Activated CD4-positive, alpha-beta memory T cell treated with anti-CD3 and anti-CD28 coated beads, Interleukin-2, amount 10 ng/mL, durations not matched to agents 7 days and 5 days (primary cell): ENCODE measurements at regions not wholly inside any gene's neighbourhood (a gene's known extent, or its start where the extent isn't known, plus 50 kb on each side); places are given as distances from the start of the nearest gene placed in this dataset.

ENCODE experiments used
- CTCF ChIA-PET: fragments of 350-600 bp; sonication (Branson Sonifier 250); formaldehyde crosslinking; loops from one replicate; lab custom pipeline; 2021; ENCODE audit warnings: antibody characterized with exemption, inconsistent platforms; lab: Charles Lee
- POLR2A ChIA-PET: fragments of 350-600 bp; sonication (Branson Sonifier 250); formaldehyde crosslinking; loops from one replicate; lab custom pipeline; 2021; ENCODE audit warnings: antibody characterized with exemption; lab: Charles Lee
- DNase-seq: peaks from one replicate; pipeline ENCODE4 v3.0.0-alpha.2; 2020
- H3K27ac Mint-ChIP-seq: one replicate; pipeline ENCODE4 v1.8.0; 2021; ENCODE audit warnings: mild to moderate bottlenecking, mixed read lengths
- H3K27me3 Mint-ChIP-seq: one replicate; pipeline ENCODE4 v1.8.0; 2021; ENCODE audit warnings: mixed read lengths
- H3K36me3 Mint-ChIP-seq: one replicate; pipeline ENCODE4 v1.8.0; 2021; ENCODE audit warnings: low read depth, mixed read lengths
- H3K4me1 Mint-ChIP-seq: one replicate; pipeline ENCODE4 v1.8.0; 2021; ENCODE audit warnings: mixed read lengths
- H3K4me3 Mint-ChIP-seq: one replicate; pipeline ENCODE4 v1.8.0; 2021; ENCODE audit warnings: mild to moderate bottlenecking, mixed read lengths
- H3K9me3 Mint-ChIP-seq: one replicate; pipeline ENCODE4 v1.8.0; 2021; ENCODE audit warnings: mixed read lengths

DNA sequence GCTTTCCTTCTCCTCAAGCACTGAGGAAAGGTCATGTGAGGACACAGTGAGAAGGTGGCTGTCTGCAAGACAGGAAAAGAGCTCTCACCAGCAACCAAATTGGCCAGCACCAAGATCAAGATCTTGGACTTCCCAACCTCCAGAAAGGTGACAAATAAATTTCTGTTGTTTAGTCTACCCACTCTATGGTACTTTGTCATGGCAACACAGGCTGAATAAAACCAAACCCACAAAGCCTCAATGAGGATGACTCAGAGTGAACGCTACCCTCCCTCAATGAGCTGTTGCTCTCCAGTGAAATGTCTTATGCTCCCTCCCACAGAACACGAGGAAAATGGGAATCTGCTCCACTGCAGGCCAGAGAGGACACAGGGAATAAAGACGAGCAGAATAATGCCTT is 244.1 kb downstream of the RAB28 start:
- POLR2A ChIA-PET: no interaction called here
- Mint-ChIP-seq H3K36me3 (no peaks in the 10 kb centered on the region), H3K9me3 (peaks cover 2% of the 10 kb centered on the region), H3K4me3 (no peak overlapping the region), H3K27ac (no peak overlapping the region), H3K4me1 (peaks cover 3% of the 10 kb centered on the region), H3K27me3 (no peaks in the 10 kb centered on the region)
- CTCF ChIA-PET: no interaction called here
- DNase-seq: no peak

DNA sequence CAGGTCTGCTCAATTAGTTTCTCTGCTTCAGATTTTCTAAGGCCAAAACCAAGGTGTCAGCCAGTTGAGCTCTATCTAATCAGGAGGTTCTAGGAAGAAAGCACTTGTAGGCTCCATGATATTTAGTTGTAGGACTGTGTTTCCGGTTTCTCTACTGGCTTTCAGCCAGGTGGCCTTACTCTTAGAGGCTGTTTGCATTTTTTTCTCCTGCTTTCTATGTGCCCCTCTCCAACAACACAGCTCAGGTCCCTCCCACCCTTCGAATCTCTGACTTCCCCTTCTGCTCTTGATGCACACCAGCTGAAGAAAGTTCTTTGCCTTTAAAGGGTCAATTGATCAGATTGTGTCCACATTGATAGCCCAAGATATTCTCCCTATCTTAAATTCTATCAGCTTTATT is 245.2 kb downstream of the RAB28 start:
- Mint-ChIP-seq H3K4me3 (no peak overlapping the region), H3K36me3 (no peaks in the 10 kb centered on the region)
- POLR2A ChIA-PET: no interaction called here

DNA sequence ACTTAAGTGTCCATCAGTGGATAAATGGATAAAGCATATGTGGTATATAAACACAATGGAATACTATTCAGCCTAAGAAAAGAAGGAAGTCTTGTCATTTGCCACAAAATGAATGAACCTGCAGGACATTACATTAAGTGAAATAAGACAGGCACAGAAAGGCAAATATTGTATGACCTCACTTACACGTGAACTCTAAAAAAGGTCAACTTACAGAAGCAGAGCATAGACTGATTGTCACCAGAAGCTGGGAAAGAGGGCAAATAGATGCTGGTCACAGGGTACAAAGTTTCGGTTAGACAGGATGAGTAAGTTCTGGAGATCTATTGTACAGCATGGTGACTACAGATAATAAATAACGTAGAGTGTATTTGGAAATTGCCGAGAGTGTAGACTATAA is 247.7 kb downstream of the RAB28 start:
- H3K9me3 Mint-ChIP-seq: no peaks in the 10 kb centered on the region
- DNase-seq: no peak
- H3K27me3 Mint-ChIP-seq: no peaks in the 10 kb centered on the region
- H3K36me3 Mint-ChIP-seq: no peaks in the 10 kb centered on the region
- no peak overlapping the region for H3K27ac Mint-ChIP-seq
- peaks cover 3% of the 10 kb centered on the region for H3K4me1 Mint-ChIP-seq
- CTCF ChIA-PET: no interaction called here
- POLR2A ChIA-PET: no interaction called here
- H3K4me3 Mint-ChIP-seq: no peak overlapping the region

More for the DNA sequence above, 245.2 kb downstream of the RAB28 start:
- Mint-ChIP-seq H3K27ac (no peak overlapping the region), H3K9me3 (peaks cover 2% of the 10 kb centered on the region), H3K4me1 (peaks cover 3% of the 10 kb centered on the region), H3K27me3 (no peaks in the 10 kb centered on the region)
- DNase-seq: no peak
- CTCF ChIA-PET: no interaction called here

DNA sequence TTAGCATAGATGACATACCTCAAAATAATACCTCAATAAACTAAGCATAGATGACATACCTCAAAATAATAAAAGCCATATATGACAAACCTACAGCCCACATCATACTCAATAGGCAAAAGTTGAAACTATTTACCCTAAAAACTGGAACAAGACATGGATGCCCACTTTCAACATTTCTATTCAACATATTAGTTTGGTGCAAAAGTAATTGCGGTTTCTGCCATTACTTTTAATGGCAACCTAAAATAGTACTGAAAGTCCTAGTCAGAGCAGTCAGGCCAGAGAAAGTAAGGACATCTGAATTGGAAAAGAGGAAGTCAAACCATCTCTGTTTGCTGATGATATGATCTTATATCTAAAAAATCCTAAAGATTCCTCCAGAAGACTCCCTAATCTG is 250.4 kb downstream of the RAB28 start:
- H3K9me3 Mint-ChIP-seq: peaks cover 7% of the 10 kb centered on the region
- H3K27ac Mint-ChIP-seq: no peak overlapping the region
- H3K4me3 Mint-ChIP-seq: no peak overlapping the region
- ChIA-PET POLR2A (no interaction called here), CTCF (no interaction called here)
- no peak for DNase-seq
- H3K36me3 Mint-ChIP-seq: no peaks in the 10 kb centered on the region
- H3K27me3 Mint-ChIP-seq: no peaks in the 10 kb centered on the region
- no peaks in the 10 kb centered on the region for H3K4me1 Mint-ChIP-seq

DNA sequence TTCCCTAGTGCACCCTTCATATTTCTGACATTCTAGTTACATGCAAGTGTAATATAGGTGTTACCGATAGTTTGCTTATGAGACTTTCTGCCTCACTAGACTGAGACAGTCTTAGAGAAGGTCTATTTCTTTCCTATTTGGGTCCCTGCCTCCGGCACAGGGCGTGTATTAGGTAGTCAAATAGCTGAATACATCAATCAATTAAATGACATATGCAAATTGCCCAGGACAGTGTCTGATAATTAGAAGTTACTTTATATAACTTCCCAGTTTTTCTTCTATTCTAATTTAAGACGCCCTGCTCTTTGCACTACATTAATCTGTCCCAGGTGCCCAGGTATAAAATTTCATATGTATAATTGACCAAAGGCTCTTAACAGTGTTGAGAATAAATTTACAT is 264.2 kb downstream of the RAB28 start:
- no peaks in the 10 kb centered on the region for H3K27me3 Mint-ChIP-seq
- no peak for DNase-seq
- H3K4me1 Mint-ChIP-seq: no peaks in the 10 kb centered on the region
- no peaks in the 10 kb centered on the region for H3K36me3 Mint-ChIP-seq
- peaks cover 11% of the 10 kb centered on the region for H3K9me3 Mint-ChIP-seq
- H3K27ac Mint-ChIP-seq: no peak overlapping the region
- no peak overlapping the region for H3K4me3 Mint-ChIP-seq
- ChIA-PET CTCF (no interaction called here), POLR2A (no interaction called here)

DNA sequence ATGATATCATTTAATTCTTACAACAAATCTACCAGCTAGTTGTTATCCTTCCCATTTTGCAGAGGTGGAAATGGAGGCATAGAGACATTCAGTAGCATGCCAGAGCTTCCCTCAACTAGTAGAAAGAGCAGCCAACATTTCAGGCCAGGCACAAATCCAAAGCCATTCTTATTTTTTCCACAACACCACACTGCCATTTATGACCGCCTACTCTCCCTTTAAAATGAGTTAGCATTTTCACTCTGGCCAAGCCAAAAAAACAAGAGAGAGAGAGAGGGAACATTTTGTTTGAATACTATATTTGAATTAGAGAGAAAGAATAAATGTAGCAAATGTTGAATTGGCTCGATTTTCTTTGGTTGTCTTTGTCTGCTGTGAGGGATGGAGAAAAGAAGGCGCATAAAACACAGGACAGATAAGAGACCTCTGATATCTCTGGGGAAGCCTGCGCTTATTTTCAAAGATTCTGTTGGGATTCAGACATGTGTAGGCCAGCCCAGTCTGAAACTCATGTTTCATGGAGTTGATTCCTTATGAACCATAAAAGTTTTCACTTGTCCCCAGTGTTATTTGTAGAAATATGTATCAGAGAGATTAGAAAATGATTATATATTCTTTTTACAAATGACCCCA is 265.7 kb downstream of the RAB28 start:
- CTCF ChIA-PET: no interaction called here

DNA sequence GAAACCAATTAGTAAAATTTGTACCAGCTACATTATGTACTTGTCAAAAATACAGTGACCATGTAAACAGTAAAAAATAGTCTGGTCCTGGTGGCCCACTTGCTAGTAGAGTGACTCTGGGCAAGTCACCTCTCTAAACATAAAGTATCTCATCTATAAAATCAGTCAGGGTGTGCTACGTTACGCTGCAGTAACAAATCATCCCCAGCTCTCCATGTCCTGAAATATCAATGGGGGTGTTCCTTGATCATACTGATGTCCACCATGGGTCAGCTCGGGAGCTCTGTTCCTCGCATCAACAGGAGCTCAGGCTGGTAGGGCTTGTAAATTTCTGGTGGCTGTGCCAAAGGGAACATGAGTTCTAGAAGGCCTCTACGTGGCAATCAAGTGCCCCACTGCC is 268.6 kb downstream of the RAB28 start:
- Mint-ChIP-seq H3K27me3 (no peaks in the 10 kb centered on the region), H3K9me3 (peaks cover 11% of the 10 kb centered on the region), H3K4me1 (no peaks in the 10 kb centered on the region), H3K36me3 (no peaks in the 10 kb centered on the region), H3K27ac (no peak overlapping the region), H3K4me3 (no peak overlapping the region)
- CTCF ChIA-PET: no interaction called here
- DNase-seq: no peak
- POLR2A ChIA-PET: no interaction called here

More for the DNA sequence above, 265.7 kb downstream of the RAB28 start:
- Mint-ChIP-seq H3K27me3 (no peaks in the 10 kb centered on the region), H3K9me3 (peaks cover 13% of the 10 kb centered on the region), H3K4me1 (no peaks in the 10 kb centered on the region), H3K36me3 (no peaks in the 10 kb centered on the region), H3K27ac (no peak overlapping the region), H3K4me3 (no peak overlapping the region)
- POLR2A ChIA-PET: no interaction called here
- no peak for DNase-seq

DNA sequence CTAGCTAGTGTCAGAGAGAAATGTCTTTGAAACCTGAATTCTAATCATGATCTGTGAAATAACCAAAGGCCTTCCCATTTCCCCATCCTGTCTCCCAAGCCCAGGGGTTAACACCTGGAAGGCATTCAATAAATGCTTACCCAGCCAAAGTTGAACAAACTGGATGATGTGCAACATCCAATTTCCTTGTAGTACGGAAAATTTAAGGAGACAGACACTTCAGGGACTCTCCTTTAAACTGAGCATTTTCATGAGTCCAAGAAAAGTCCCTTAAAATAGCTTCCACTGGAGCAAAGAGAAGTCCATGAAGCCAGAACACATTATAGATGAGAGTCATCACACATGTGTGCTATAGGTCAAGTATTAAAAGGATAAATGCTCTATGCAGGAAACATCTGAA is 271.2 kb downstream of the RAB28 start:
- ChIA-PET POLR2A (no interaction called here), CTCF (no interaction called here)
- peaks cover 9% of the 10 kb centered on the region for H3K9me3 Mint-ChIP-seq
- H3K27ac Mint-ChIP-seq: no peak overlapping the region
- no peaks in the 10 kb centered on the region for H3K36me3 Mint-ChIP-seq
- no peak for DNase-seq
- H3K27me3 Mint-ChIP-seq: no peaks in the 10 kb centered on the region
- no peaks in the 10 kb centered on the region for H3K4me1 Mint-ChIP-seq
- H3K4me3 Mint-ChIP-seq: no peak overlapping the region

DNA sequence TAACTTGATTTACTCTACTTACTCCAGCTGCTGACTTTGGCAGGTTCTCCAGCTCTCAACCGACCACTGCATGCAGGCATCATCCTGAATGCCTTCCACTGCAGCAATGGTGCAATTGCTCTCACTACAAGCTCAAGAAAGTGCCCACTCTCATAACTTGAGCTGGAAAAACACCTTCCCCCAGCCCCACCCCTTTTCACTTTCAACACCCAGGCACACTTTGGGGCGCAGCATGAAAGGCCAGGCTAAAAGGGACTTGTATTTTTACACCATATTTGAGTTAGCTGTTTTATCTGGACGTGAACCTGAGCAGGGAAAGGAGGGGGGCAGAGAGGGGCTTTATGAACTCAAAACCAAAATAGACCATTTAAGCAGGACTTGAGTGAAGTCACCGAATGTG is 274.5 kb downstream of the RAB28 start:
- CTCF ChIA-PET: no interaction called here
- no peaks in the 10 kb centered on the region for H3K36me3 Mint-ChIP-seq

DNA sequence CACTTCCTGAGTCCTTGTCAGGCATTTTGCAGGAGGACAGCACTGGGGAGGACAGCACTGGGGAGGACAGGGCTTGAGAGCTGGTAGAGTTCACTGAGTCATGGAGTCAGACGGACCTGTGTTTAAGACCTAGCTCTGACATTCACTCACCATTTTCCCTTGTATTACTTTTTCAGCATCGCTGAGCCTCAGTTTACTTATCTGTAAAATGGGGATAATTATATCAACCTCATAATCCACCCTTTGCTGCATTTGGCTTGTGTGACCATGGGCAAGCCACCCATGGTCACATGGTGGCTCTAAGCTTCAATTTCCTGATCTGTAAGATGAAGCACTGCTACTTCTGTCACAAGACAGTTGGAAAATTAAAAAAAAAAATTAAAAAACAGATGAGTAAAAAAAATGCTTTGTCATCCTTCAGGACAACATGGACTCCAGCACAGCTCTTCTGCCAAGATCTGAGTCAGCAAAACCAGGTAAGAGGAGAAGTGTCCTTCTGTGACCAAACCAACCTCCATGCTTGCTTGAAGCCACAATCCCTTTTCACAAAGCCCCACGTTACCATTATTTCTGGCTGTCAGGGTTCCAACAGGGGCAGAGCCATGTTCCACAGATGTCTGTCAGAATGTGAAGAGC is 275.5 kb downstream of the RAB28 start:
- no peaks in the 10 kb centered on the region for H3K27me3 Mint-ChIP-seq
- POLR2A ChIA-PET: no interaction called here
- H3K4me1 Mint-ChIP-seq: no peaks in the 10 kb centered on the region
- H3K4me3 Mint-ChIP-seq: no peak overlapping the region
- CTCF ChIA-PET: no interaction called here
- no peak for DNase-seq
- no peaks in the 10 kb centered on the region for H3K9me3 Mint-ChIP-seq
- H3K36me3 Mint-ChIP-seq: no peaks in the 10 kb centered on the region
- no peak overlapping the region for H3K27ac Mint-ChIP-seq

More for the DNA sequence above, 274.5 kb downstream of the RAB28 start:
- Mint-ChIP-seq H3K27ac (no peak overlapping the region), H3K4me1 (no peaks in the 10 kb centered on the region), H3K4me3 (no peak overlapping the region), H3K9me3 (no peaks in the 10 kb centered on the region), H3K27me3 (no peaks in the 10 kb centered on the region)
- DNase-seq: no peak
- POLR2A ChIA-PET: no interaction called here

DNA sequence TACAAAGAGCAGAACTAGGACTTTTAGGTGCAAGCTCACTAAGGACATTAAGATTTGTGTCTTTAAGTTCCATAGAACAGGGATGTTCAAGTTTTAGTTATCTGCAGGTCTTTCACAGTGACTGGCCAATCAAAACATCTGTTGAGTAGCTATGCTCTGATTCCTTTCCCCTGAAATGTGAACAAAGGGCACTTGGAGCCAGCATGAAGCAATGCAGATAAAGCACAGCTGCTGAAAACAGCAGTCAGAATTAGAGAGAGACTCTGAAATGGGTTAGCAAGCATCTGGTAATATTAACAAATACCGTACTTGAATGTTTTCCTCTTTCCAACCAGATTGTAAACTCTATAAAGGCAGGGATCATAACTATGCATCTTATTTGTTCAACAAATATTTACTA is 276.9 kb downstream of the RAB28 start:
- Mint-ChIP-seq H3K4me3 (no peak overlapping the region), H3K4me1 (no peaks in the 10 kb centered on the region), H3K27ac (no peak overlapping the region), H3K9me3 (no peaks in the 10 kb centered on the region), H3K27me3 (no peaks in the 10 kb centered on the region), H3K36me3 (no peaks in the 10 kb centered on the region)
- ChIA-PET POLR2A (no interaction called here), CTCF (no interaction called here)
- DNase-seq: no peak

DNA sequence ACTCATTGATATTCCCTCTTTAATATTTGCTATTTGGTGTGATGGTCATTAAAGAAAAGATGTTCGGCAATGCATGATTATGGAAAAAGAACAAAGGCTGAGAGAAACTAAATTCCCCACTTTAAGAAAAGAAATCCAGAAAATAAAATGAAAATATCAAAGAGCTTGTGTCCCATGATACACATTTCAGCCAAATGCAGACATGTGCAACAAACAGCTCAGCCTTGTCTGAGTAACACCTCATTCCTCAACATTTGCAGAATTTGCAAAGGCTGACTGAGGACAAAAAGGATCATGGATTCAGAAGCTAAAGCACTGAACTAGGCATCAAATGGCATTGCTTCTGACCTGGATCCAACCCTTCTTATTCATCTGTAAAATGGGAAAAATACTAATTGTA is 281.0 kb downstream of the RAB28 start:
- POLR2A ChIA-PET: no interaction called here

DNA sequence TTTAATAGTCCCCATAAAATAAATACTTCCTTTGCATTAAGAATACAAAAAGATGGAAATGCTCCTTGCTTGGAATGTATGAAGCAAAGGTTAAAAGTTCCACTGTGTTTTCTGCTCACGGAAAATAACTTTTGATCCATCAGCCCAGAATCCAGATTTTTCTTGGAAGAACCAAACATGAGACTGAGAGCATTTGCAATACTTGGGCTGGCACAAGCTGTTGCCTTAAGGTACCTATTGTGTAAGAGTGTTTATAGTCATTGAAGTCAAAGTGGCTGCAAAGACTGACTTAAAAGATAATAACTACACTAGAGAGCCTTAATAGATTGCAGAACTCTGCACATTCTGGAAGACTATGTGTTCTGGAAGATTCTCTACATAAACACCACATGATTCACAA is 281.4 kb downstream of the RAB28 start:
- CTCF ChIA-PET: no interaction called here
- Mint-ChIP-seq H3K27me3 (no peaks in the 10 kb centered on the region), H3K9me3 (no peaks in the 10 kb centered on the region), H3K4me3 (no peak overlapping the region), H3K36me3 (no peaks in the 10 kb centered on the region), H3K4me1 (no peaks in the 10 kb centered on the region), H3K27ac (no peak overlapping the region)
- no peak for DNase-seq
- POLR2A ChIA-PET: no interaction called here

More for the DNA sequence above, 281.0 kb downstream of the RAB28 start:
- Mint-ChIP-seq H3K4me3 (no peak overlapping the region), H3K27ac (no peak overlapping the region), H3K27me3 (no peaks in the 10 kb centered on the region), H3K9me3 (no peaks in the 10 kb centered on the region), H3K4me1 (no peaks in the 10 kb centered on the region), H3K36me3 (no peaks in the 10 kb centered on the region)
- CTCF ChIA-PET: no interaction called here
- no peak for DNase-seq

DNA sequence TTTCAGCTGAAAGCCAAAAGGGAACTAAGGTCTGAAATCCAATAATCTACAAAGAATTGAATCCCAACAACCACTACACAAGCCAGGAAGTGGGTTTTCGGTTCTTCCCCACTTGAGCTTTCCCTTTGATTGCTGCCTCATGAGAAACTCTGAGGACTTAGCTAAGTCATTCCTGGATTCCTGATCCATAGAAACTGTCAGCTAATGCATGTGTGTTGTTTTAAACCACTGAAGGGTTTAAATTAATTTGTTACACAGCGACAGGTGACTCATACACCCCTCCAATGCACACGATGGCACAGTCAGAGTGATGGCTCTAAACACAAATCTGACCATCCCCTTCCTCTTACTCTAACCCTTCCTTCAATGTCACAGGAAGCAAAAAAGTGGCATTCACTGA is 282.9 kb downstream of the RAB28 start:
- no peaks in the 10 kb centered on the region for H3K36me3 Mint-ChIP-seq
- ChIA-PET CTCF (no interaction called here), POLR2A (no interaction called here)
- H3K27me3 Mint-ChIP-seq: no peaks in the 10 kb centered on the region
- H3K4me1 Mint-ChIP-seq: no peaks in the 10 kb centered on the region
- H3K27ac Mint-ChIP-seq: no peak overlapping the region
- H3K4me3 Mint-ChIP-seq: no peak overlapping the region
- no peaks in the 10 kb centered on the region for H3K9me3 Mint-ChIP-seq
- no peak for DNase-seq
